GM21367 (cell line): ENCODE measurements at regions not wholly inside any gene's neighbourhood (a gene's known extent, or its start where the extent isn't known, plus 50 kb on each side); places are given as distances from the start of the nearest gene placed in this dataset.

ENCODE experiments used
- ATAC-seq: cut with Tn5 transposase; IDR thresholded peaks from one replicate; pipeline ENCODE4 v1.9.1; 2021; ENCODE audit not compliant: unreplicated experiment

DNA sequence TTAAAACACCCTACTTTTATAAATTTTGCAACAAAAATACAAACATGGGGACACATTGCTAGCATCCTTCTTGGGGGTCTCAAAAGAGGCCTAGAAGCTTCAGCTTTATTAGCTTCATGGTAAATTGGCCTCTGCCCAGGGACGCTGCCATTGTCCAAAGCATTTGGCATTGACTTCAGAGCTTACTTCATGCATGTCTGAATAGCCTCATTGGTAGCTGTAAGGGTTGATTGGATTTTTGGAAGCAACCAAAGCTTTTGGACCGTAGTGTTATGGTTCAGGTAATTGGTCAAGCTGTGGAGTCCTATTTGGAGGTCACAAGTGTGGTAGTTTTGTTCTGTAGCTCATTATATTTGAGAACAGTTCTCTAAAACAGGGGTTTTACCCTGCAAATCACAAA lies 411.7 kb upstream of the SLC24A2 start:
- ATAC-seq = no peak

DNA sequence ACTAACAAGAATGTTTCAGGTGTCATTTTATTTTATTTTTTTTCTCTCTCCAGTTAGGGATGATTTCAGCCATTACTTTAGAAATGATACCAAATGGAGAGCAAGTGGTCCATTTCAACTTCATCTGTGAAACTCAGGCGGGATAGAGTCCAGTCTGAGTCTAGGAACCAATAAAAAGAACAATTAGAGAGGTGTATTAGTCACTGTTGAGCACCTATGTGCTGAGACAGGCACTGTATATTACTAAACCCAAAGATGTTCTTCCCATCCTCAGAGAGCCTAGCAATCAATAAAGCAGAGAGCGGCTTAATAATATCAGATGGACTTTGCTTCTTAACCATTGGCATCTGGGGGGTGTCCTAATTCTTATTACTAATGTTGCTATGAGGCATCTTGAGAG lies 410.3 kb upstream of the SLC24A2 start:
- ATAC-seq = no peak

DNA sequence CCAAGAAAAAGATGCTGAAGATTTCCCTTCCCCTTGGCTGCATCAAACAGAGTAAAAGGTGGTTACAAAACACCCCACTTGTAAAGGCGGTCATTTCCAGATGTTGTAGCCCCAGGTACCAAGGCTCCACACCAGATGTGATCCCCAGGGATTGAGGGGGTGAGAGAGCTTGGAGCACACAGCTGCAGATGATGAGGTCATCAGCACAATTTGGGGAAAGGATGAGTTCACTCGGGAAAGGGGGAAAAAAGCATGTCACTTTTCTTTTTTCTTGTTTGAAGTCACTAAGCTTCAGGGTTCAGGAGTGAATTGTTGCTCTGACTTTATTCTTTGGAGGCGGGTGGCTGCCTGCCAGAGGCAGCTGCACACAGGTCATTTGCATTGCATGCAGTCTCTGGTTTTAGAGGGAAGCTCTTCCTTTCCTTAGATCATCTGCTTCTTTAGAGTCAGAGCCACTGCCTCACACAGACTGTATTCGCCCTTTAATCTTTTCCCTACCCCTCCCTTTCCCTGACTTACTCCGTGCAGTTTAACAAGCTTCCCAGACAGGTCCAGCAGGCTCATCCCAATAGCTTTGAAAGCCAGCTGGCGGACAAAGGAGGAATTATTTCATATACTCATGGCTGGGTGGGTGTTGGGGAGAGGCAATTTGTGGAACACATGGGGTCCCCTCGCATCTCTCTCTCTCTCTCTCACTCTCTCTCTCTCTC lies 409.3 kb upstream of the SLC24A2 start:
- no peak for ATAC-seq

DNA sequence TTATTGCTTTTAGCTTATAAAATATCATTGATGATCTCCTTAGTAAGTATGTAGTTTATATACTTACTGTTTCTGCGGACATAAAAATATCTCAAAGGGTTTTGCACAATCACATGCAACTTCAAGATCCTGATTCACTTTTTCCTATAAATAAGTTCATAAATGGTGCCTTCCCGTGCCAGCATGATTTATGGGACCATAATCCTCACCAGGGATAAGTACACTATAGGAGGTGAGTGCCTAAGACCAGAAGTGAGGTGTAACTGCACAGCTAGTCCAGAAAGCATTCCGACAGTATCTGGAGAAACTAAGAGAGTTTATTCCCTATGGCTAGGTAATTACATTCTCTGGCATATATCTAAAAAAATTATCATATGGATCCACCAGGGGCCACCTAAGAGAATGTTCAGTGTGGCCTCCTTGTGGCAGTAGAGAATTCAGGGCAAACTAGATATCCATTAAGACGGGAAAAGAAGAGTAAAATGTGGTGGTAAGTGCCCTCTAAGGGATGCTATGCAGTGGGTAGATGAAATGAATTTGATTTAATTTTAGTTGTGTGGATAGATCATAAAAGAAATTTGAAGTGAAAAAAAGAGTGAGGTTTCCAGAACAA lies 402.5 kb upstream of the SLC24A2 start:
- ATAC-seq = no peak

DNA sequence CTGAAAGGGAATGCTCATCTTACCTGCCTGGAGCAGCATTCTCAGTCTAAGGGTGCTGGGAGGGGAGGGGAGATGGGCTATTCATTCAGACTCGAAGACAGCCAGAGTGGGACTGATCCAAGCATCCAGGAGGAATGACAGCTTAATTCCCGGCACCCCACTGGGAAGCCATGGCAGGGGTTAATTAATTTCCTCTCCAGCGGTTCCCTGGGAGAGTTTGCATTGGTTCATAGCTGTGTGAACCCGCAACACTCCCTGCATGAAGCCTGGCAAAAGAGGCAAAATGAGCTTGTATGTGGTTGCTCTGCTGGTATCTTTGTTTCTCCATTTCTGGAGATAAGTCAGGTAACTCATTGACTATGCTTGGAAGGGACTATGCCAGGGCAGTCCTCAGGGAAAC lies 401.0 kb upstream of the SLC24A2 start:
- no peak for ATAC-seq

DNA sequence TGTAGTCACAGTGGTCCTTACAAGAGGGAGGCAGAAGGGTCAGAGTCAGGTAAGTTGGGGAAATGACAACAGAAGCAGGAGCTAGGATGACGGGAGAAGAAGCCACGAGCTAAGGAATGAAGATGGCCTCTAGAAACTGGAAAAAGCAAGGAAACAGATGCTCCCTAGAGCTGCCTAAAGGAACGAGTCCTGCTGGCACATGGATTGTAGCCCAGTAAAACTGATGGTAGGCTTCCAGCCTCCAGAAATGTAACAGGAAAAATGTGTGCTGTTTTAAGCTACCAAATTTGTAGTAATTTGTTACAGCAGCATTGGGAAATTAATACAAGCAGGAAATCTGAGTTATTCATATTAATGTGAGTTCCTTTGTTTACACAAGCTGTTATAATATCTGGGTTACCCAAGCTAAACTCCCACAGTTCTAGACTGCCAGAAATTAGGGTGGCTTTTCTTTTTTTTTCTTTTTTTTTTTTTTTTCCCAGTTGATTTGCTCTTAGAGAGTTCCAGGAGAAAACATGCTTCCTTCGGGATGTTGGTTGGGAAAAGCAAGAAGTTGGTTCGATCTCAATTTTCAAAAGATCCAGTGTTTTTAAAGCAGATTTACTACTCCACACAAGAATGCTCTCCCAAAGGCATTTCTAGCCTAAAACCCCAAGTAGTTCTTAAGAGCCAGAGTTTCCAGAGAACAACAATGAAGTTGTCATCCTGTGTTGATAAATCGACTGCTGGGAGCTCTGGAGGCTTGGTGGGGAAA lies 400.0 kb upstream of the SLC24A2 start:
- ATAC-seq = no peak

DNA sequence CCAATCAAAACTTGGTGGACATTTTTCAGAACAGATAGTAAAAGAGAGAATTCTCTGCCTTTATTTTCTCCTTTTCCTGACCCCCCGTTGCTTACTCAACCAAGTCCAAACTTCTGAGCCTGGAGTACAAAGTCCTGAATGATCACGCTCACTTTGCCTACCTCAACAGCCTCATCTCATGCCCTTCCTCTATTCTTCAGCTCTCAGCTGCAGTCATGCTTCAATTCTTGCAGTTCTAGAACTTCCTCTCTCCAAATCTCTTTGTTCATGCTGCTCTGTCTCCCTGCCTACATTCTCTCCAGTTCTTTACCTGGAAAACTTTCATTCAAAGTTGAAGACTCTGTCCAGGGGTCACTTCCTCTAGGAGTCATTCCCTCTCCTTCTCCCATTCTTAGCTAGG lies 398.5 kb upstream of the SLC24A2 start:
- no peak for ATAC-seq

DNA sequence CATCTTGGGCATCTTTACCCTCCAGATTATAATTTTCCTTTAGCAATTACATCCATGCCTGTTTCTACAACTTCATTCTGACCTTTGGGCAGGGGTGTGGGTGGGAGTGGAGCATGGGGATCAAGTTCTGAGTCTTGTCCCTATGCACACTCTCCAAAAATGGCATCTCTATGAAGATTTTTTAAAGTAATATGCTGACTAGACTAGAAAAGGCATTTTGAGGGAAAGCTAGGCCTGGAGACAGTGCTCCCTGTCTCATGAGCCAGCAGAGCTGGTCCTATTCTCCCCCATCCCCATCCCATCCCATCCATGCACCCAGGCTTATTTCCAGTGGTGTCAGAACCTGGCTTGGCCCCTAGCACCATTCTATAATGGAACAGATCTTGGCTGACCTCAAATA lies 398.0 kb upstream of the SLC24A2 start:
- no peak for ATAC-seq

DNA sequence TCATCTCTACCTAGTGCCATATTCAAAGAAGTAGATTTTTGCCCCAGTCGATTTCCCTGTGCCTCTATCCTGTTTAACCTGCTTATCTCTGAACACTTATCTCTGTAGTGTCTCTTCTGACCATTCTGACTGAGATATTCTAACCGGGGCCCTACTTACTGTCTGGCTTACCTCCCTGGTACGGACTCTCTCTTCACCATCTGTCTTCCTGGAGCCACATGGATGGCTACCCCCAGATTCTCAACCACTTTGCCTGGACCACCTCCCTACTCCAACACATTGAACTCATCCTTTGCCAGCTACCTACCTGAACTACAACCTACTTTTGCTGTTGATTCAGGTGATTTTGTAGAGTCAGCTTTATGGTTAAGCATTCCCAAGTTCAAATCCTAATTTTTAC lies 397.4 kb upstream of the SLC24A2 start:
- no peak for ATAC-seq

DNA sequence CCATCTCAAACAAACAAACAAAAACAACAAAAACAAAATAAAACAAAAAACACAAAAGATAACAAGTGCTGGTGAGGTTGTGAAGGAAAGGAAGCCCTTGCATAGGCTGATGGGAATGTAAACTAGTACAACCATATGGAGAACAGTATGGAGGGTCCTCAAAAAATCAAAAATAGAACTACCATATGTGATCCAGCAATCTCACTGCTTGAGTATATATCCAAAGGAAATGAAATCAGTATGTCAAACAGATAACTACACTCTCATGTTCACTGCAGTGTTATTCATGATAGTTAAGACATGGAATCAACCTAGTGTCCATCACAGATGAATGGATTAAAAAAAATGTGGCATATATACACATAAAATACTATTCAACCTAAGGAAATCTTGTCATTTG lies 395.7 kb upstream of the SLC24A2 start:
- no peak for ATAC-seq

DNA sequence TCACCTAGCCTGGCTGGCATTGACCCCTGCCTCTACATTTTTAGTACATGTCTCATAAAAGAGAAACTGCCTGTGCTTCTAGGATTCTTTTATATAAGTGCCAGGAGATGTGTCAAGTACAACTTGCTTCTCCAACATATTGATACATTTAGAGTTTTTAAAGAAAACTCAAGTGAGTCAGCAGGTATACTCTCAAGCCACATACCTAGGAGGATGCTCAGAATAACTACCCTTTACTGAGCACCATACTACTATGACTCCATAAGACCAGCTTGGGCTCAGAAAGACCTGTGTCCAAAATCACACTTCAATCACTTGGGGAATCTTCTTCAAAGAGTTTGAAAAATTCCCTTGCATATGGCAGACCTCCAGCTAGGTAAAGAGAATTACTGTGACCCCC lies 389.8 kb upstream of the SLC24A2 start:
- ATAC-seq = no peak

DNA sequence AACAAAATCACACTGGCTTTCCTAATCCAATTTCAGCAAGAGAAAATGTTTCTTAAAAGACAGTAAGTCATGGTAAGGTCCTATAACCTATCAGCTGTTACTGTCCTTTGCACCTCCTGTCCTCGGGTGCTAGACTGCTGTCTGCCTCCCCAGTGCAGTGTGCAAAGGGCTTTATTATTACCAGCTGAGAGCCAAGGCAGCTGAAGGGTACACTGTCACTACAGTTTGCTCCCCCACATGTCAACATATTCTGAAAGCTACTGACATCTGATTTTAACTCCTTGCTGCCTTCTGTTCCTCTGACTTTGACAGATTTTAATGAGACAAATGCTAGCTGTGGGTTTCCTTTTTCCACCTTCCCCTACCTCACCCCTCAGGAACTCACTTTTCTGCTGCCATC lies 389.4 kb upstream of the SLC24A2 start:
- ATAC-seq = no peak

DNA sequence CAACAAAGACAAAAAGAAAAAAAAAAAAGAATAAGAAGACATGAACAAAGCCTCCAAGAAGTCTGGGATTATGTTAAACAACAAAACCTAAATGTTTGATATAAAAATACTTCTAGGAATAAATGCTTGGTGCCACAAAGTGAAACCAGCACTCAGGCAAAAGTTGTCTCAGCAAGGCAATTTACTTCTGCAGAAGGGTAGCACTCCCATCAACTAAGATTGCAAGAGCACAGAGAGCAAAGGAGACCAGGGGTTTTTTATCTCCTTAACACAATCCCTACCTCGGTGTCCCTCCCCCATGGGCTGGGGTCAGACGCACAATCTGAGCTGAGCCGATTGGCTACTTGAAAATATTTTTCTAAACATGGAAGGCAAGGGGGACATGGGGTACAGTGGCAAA lies 381.3 kb upstream of the SLC24A2 start:
- no peak for ATAC-seq

DNA sequence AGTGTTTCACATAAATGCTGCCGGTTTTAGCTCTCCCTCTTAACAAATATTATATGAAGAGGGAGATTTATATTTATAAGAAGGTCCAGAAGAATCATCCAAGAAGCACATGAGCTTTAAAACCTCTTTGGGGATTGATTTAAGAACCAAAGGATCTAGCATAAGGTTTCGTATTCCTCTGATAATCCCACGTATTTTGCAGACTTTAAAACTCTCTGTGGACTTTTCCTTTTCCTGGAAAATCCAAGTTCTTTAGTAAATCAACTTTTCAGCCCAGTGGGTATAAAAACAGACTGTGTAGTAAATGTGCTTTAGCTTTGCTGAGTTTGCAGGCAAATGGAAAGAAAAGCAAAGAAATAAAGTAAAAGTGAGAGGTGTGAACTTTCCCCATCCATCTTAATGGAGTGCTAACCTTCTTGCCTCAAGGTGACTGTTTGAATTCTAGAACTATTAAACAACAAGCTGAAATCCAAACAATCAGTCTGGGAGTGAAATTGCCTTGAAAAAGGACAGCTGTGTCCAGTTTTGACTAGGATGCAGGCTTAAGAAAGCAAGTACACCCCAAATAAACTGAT lies 363.4 kb upstream of the SLC24A2 start:
- no peak for ATAC-seq

DNA sequence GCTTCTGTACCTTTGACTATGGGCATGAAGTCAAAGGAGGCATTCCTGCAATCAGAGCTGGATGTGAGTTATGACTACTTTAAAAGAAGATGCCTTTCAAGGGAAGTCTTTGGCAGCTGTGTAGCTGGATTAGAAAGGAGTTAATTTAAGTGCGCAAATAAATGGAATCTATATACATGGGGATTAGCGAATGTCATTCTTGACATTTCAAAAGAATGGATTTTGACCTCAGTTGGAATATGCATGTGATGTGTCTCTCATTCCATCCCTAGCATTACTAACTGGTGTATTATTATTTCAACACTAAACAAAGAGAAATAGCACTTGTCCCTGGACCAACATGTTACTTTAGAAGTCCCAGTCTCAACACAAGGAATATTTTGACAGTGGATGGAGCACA lies 359.6 kb upstream of the SLC24A2 start:
- no peak for ATAC-seq

DNA sequence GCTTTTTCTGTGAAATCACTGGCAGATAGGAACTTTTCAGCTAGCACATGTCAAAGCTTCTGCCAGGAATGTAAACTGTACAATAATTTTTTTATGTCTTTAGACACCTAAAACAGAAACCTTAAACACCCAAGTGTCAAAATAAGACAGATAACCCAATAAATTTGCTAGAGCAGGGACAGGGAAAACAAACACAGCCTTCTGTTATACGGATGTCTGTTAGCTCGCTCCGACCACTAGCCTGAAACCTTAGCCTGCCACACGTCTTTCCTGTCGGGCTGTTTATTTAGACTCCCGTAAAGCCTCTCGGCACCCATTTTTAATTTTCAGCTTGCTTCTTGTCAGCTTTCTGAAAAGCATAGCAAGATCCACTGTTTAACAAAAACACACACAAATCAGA lies 355.4 kb upstream of the SLC24A2 start:
- no peak for ATAC-seq

DNA sequence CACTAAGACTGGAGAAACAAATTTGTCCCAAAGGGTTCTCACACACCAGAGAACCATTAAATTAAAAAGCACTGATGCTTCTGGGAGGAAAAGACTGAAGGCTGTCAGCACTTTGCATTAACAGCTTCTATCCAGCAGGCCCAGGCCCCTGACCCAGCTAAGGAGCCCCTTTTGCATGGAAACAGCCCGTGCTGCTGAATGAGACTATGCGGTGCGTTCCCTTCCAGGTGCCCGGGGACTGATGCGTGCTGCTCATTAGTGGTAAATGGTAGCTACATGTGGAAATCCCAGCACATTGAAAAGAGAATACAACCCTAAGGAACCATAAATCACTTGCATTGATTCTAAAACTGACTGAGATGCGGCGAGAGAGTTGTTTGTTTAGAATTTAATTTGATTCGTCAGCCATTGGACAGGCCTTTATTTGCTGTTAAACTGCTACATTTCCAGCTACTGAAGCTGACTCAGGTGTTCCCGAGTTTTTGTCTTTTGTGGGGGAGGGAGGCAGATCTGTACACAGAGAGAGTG lies 351.0 kb upstream of the SLC24A2 start:
- ATAC-seq = no peak

DNA sequence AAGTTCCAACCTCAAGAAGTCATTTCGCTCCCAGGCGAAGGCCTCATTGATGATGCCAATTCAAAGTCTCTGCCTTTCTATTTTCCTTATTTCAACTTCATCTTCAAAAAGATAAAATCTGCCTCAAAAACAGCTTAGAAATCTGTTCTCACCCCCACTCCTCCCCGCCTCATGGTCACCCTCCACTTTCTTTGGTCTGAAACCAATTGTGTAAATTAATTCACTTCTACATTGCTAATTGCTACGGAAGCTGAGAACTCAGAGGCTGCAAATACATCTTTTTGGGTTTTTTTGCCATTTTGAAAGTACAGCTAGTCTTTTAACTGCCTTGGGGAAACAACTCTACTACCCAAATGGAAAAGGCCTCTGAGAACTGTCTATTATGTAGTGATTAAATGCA lies 350.0 kb upstream of the SLC24A2 start:
- no peak for ATAC-seq

DNA sequence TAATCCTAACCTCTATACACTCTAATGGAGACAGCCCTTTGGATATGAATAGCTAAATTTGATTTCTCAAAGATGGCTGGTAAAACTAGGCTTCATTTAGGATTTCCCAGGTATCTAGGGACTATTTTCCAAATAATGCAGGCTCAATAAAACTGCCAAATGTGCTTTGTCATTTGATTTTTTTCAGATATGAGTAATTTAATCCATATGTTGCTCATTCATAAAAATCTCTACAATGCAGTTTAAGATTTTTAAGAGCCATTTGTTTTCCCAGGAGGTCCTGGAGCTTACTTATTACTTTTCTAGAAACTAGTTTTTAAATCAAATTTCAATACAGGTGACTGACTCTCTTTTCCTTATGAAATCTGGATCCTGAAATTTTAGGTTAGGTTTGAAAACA lies 349.3 kb upstream of the SLC24A2 start:
- no peak for ATAC-seq

DNA sequence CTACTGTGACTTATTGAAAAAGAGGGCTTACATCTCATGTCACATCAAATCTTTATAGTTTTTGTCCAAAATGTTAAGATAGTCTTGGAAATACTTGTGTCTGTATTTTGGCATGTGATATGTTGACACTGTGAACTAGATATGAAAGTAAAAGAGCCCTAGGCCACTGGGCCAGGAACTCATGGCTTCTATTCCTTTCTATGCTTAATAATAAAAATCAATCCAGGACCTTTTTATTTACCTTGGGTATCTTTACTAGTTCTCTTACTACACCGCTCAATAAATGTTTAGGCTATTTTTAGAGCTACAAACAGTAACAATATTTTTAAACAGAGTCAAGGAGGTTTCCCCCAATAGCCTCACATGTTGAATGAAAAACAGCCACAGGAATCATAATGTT lies 348.6 kb upstream of the SLC24A2 start:
- ATAC-seq = no peak

DNA sequence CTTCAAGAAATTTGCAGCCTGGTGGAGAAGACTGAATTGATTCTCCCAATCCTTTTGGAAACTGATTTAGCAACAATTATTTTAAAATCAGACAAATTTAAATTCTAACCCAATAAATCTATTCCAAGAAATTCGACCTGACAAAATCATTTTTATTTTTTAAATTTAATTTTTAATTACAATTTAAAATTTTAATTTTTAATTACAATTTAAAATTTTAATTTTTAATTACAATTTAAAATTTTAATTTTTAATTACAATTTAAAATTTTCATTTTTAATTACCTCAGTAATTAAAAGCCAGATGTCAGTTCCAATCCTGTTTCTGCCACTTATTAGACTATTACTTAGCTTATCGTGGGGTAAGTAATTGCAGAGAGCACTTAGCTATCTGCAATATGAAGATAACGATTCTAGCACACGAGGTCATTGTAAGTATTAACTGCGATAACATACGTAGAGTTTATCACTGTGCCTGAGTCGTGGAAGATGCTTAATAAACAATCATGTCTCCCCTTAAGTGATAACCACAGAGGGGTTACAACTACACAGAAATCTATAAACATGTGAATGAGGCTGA lies 346.4 kb upstream of the SLC24A2 start:
- ATAC-seq = no peak
